ENCODE measurements at regions not wholly inside any gene's neighbourhood (a gene's known extent, or its start where the extent isn't known, plus 50 kb on each side); places are given as distances from the start of the nearest gene placed in this dataset.

DNA sequence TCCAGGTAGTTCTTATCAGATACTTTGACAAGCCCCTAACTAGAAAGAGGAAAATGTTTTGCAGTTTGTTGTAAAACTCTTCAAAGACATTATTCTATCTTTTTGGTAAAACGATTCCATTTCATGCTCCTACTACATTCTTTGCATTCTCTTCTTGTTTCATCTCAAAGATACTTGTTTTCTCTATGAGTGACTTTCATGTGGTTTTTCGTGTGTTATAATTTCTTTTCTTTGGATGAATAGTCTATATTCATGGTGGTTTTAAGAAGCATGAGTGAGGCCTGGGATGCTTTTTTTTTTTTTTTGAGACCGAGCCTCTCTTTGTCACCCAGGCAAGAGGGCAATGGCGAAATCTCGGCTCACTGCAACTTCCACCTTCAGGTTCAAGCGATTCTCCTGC is 292.5 kb upstream of the LYZL1 start:
- TF ChIP-seq POLR2A (IDR thresholded peaks at IDR 0.05): no peak
- TF ChIP-seq, protein P1, sequence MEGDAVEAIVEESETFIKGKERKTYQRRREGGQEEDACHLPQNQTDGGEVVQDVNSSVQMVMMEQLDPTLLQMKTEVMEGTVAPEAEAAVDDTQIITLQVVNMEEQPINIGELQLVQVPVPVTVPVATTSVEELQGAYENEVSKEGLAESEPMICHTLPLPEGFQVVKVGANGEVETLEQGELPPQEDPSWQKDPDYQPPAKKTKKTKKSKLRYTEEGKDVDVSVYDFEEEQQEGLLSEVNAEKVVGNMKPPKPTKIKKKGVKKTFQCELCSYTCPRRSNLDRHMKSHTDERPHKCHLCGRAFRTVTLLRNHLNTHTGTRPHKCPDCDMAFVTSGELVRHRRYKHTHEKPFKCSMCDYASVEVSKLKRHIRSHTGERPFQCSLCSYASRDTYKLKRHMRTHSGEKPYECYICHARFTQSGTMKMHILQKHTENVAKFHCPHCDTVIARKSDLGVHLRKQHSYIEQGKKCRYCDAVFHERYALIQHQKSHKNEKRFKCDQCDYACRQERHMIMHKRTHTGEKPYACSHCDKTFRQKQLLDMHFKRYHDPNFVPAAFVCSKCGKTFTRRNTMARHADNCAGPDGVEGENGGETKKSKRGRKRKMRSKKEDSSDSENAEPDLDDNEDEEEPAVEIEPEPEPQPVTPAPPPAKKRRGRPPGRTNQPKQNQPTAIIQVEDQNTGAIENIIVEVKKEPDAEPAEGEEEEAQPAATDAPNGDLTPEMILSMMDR (IDR thresholded peaks at IDR 0.05): no peak

All from lower leg skin (tissue), 3 donors.